B cell (primary cell): ENCODE measurements at regions not wholly inside any gene's neighbourhood (a gene's known extent, or its start where the extent isn't known, plus 50 kb on each side); places are given as distances from the start of the nearest gene placed in this dataset.
A peak's percentile ranks its signal among the peaks of the same experiment; 100 is the strongest.
"Not testable (repeated sequence)": the region's sequence is repeated elsewhere in the genome, so short reads cannot be mapped to it uniquely, and the experiment has no call there.

Source experiments
- ATAC-seq: fragments of 200-7000 bp; cut with Tn5 transposase; one replicate; pipeline ENCODE4 v1.10.0; 2021; ENCODE audit warnings: low read depth, mild to moderate bottlenecking, moderate number of reproducible peaks, moderate library complexity
- CTCF ChIA-PET: fragments of 350-600 bp; sonication (Branson Sonifier 250); formaldehyde crosslinking; loops from one replicate; lab custom pipeline; 2021; ENCODE audit warnings: antibody characterized with exemption, inconsistent platforms; lab: Charles Lee
- POLR2A ChIA-PET: fragments of 350-600 bp; sonication (Branson Sonifier 250); formaldehyde crosslinking; loops from one replicate; lab custom pipeline; 2021; ENCODE audit warnings: antibody characterized with exemption; lab: Charles Lee
- DNase-seq: peaks from one replicate; pipeline ENCODE4 v3.0.0; 2013
- H2AFZ ChIP-seq: 2 replicates; pipeline ENCODE4 v1.6.1; 2012; ENCODE audit warnings: mild to moderate bottlenecking, low read depth, low read length; ENCODE audit not compliant: insufficient read depth, poor library complexity, severe bottlenecking
- H3K27ac ChIP-seq, 2 donors: 1 replicate in 1 of 2; 2 replicates in 1 of 2; pipeline ENCODE4 v1.5.1; 2012 to 2013; ENCODE audit warnings: low read length in 2 of 2, mild to moderate bottlenecking in 2 of 2, moderate library complexity in 1 of 2
- H3K27me3 ChIP-seq, 4 experiments: fragments of 200-600 bp in 1 of 4; sonication (generic) in 1 of 4; replicated peaks in 1 of 4; 1 replicate in 2 of 4; 2 replicates in 2 of 4; pipeline versions ENCODE4 v1.6.1 to v1.7.0; 2013 to 2016; ENCODE audit warnings: low read length in 3 of 4, mild to moderate bottlenecking in 2 of 4, mixed read lengths in 1 of 4, moderate library complexity in 1 of 4; ENCODE audit not compliant: insufficient read depth in 4 of 4, control insufficient read depth in 3 of 4; ENCODE audit errors: control extremely low read depth in 1 of 4
- H3K36me3 ChIP-seq, 2 experiments: replicated peaks in 1 of 2; 1 replicate in 1 of 2; 2 replicates in 1 of 2; pipeline versions ENCODE4 v1.6.1 to v1.7.1; 2013; ENCODE audit warnings: low read length in 1 of 2; ENCODE audit not compliant: insufficient read depth in 2 of 2, control insufficient read depth in 1 of 2; ENCODE audit errors: control extremely low read depth in 1 of 2, extremely low read depth in 1 of 2
- H3K4me1 ChIP-seq, 2 donors: fragments of 200-600 bp in 1 of 2; sonication (generic) in 1 of 2; 1 replicate in 1 of 2; 2 replicates in 1 of 2; pipeline versions ENCODE4 v1.5.1 to v1.6.1; 2013 to 2017; ENCODE audit warnings: low read length in 2 of 2; ENCODE audit not compliant: control insufficient read depth in 2 of 2, insufficient read depth in 2 of 2
- H3K4me2 ChIP-seq: replicated peaks from 2 replicates; pipeline ENCODE3; 2012; ENCODE audit warnings: mild to moderate bottlenecking, low read depth, low read length; ENCODE audit not compliant: poor library complexity, severe bottlenecking
- H3K4me3 ChIP-seq, 5 experiments: fragments of 200-600 bp in 1 of 5; sonication (generic) in 1 of 5; 1 replicate in 3 of 5; 2 replicates in 2 of 5; pipeline versions ENCODE4 v1.5.1 to v1.7.0; 2011 to 2016; ENCODE audit warnings: low read length in 4 of 5, mild to moderate bottlenecking in 4 of 5, low read depth in 2 of 5, control low read depth in 1 of 5, moderate library complexity in 1 of 5; ENCODE audit not compliant: insufficient read depth in 1 of 5; ENCODE audit errors: control extremely low read depth in 1 of 5, extremely low read depth in 1 of 5
- H3K79me2 ChIP-seq: fragments of 200-600 bp; sonication (generic); one replicate; pipeline ENCODE4 v1.6.0; 2016; ENCODE audit warnings: low read length; ENCODE audit not compliant: control insufficient read depth, insufficient read depth
- H3K9ac ChIP-seq: fragments of 200-600 bp; sonication (generic); 2 replicates; pipeline ENCODE4 v1.6.1; 2017; ENCODE audit warnings: mild to moderate bottlenecking, low read length, moderate library complexity
- H3K9me3 ChIP-seq, 3 donors: one replicate each; pipeline versions ENCODE4 v1.6.1 to v1.7.1; 2013; ENCODE audit warnings: low read length in 2 of 3; ENCODE audit not compliant: control insufficient read depth in 2 of 3, insufficient read depth in 1 of 3; ENCODE audit errors: control extremely low read depth in 1 of 3
- H4K20me1 ChIP-seq: 2 replicates; pipeline ENCODE4 v1.6.0; 2012; ENCODE audit warnings: mild to moderate bottlenecking, low read length; ENCODE audit not compliant: insufficient read depth, control insufficient read depth, poor library complexity, severe bottlenecking
- H3K27ac Mint-ChIP-seq: one replicate; pipeline ENCODE4 v1.8.0; 2021; ENCODE audit warnings: mixed read lengths
- H3K27me3 Mint-ChIP-seq: one replicate; pipeline ENCODE4 v1.8.0; 2021; ENCODE audit warnings: mixed read lengths
- H3K4me1 Mint-ChIP-seq: one replicate; pipeline ENCODE4 v1.8.0; 2021; ENCODE audit warnings: mixed read lengths
- H3K4me3 Mint-ChIP-seq: one replicate; pipeline ENCODE4 v1.8.0; 2021; ENCODE audit warnings: mixed read lengths
- H3K9me3 Mint-ChIP-seq: one replicate; pipeline ENCODE4 v1.8.0; 2022; ENCODE audit warnings: mixed read lengths; ENCODE audit not compliant: insufficient read depth
- CTCF ChIP-seq: fragments of 200-600 bp; IDR thresholded peaks from one replicate; pipeline ENCODE4 v1.8.0; 2022; ENCODE audit warnings: antibody characterized with exemption, mild to moderate bottlenecking
- EZH2 ChIP-seq: IDR thresholded peaks from 2 replicates; pipeline ENCODE4 v1.6.1; 2012; ENCODE audit warnings: borderline replicate concordance, low read depth, mild to moderate bottlenecking, moderate library complexity, low read length; ENCODE audit not compliant: insufficient read depth, poor library complexity, severe bottlenecking
- WGBS: methylation state at CpG from one replicate; pipeline ENCODE4 v1.1.5; 2013; ENCODE audit warnings: missing lambda C conversion rate; ENCODE audit not compliant: insufficient coverage; 5-methylcytosine and 5-hydroxymethylcytosine counted together
- intact Hi-C: fragments of 100-400 bp; cut with micrococcal nuclease; formaldehyde crosslinking; loops from one replicate; pipeline ENCODE4 v1.10.0; 2022

GRCh38 chr16:46404028-46404427, 217.2 kb downstream of the SHCBP1 start:
- TF ChIP-seq EZH2: no peak
- TF ChIP-seq CTCF: no peak
- H3K4me1 ChIP-seq: no peaks in the 10 kb centered on the region
- Mint-ChIP-seq H3K27me3 (no peaks in the 10 kb centered on the region), H3K9me3 (peaks cover 4% of the 10 kb centered on the region), H3K4me3 (no peak overlapping the region), H3K27ac (no peak overlapping the region), H3K4me1 (no peaks in the 10 kb centered on the region)
- POLR2A ChIA-PET: no interaction called here
- 79% methylated on average over 15 of the region's 16 CpGs for WGBS
- H3K79me2 ChIP-seq: no peaks in the 10 kb centered on the region
- no peak overlapping the region for H3K27ac ChIP-seq
- no peak for ATAC-seq
- H3K36me3 ChIP-seq: no peaks in the 10 kb centered on the region
- H3K27me3 ChIP-seq: no peaks in the 10 kb centered on the region
- no peaks in the 10 kb centered on the region for H4K20me1 ChIP-seq
- no peak for DNase-seq
- CTCF ChIA-PET: no interaction called here
- H3K9ac ChIP-seq: no peak overlapping the region
- intact Hi-C loops: no loop called here
- H3K9me3 ChIP-seq: peaks cover 0 to 11% (median 5%) of the 10 kb centered on the region in 3 donors
- H2AFZ ChIP-seq: no peak overlapping the region
- no peak overlapping the region for H3K4me2 ChIP-seq
- H3K4me3 ChIP-seq: no peak overlapping the region

- H4K20me1 ChIP-seq, H3K4me3 Mint-ChIP-seq, H3K27ac ChIP-seq, CTCF ChIA-PET, H2AFZ ChIP-seq, H3K27me3 ChIP-seq, H3K79me2 ChIP-seq, H3K9me3 Mint-ChIP-seq, H3K4me3 ChIP-seq, H3K36me3 ChIP-seq, DNase-seq, H3K27me3 Mint-ChIP-seq, H3K4me1 ChIP-seq, POLR2A ChIA-PET, H3K27ac Mint-ChIP-seq, H3K4me1 Mint-ChIP-seq, H3K9ac ChIP-seq, intact Hi-C loops, H3K9me3 ChIP-seq, H3K4me2 ChIP-seq, ATAC-seq: not testable (repeated sequence)
- 85% methylated on average over 15 of the region's 18 CpGs for WGBS
Measured at GRCh38 chr16:46398559-46398958, 222.6 kb downstream of the SHCBP1 start.

- POLR2A ChIA-PET, H3K4me3 Mint-ChIP-seq, H3K9ac ChIP-seq, H4K20me1 ChIP-seq, H3K79me2 ChIP-seq, H3K4me2 ChIP-seq, H3K27me3 Mint-ChIP-seq, H3K36me3 ChIP-seq, H2AFZ ChIP-seq, H3K27ac Mint-ChIP-seq, intact Hi-C loops, H3K27ac ChIP-seq, ATAC-seq, H3K4me1 ChIP-seq, H3K9me3 ChIP-seq, H3K9me3 Mint-ChIP-seq, H3K27me3 ChIP-seq, H3K4me1 Mint-ChIP-seq, H3K4me3 ChIP-seq, CTCF ChIA-PET: not testable (repeated sequence)
- WGBS: 71% methylated on average over 14 of the region's 18 CpGs
- DNase-seq: peak; percentile 10
Measured at GRCh38 chr16:46396883-46397270, 224.3 kb downstream of the SHCBP1 start.
